Spleen (tissue), 7 donors: ENCODE measurements at regions not wholly inside any gene's neighbourhood (a gene's known extent, or its start where the extent isn't known, plus 50 kb on each side); places are given as distances from the start of the nearest gene placed in this dataset.
"Not testable (repeated sequence)": the region's sequence is repeated elsewhere in the genome, so short reads cannot be mapped to it uniquely, and the experiment has no call there.

ENCODE experiments used
- CTCF ChIP-seq, 11 experiments: fragments of 200-600 bp in 7 of 11; fragments of 450-650 bp in 4 of 11; sonication (generic) in 4 of 11; IDR thresholded peaks in 8 of 11; conservative IDR thresholded peaks in 3 of 11; 1 replicate in 7 of 11; 2 replicates in 4 of 11; pipeline versions ENCODE4 v1.4.0 to v1.8.0; 2016 to 2021; ENCODE audit warnings: antibody characterized with exemption in 11 of 11, inconsistent platforms in 4 of 11, mild to moderate bottlenecking in 1 of 11
- POLR2A ChIP-seq, 3 donors: fragments of 450-650 bp; IDR thresholded peaks; one replicate each; pipeline ENCODE4 v1.5.1; 2017; ENCODE audit warnings: antibody characterized with exemption in 3 of 3, mild to moderate bottlenecking in 1 of 3
- POLR2AphosphoS5 ChIP-seq, 3 donors: sonication (generic); formaldehyde crosslinking; IDR thresholded peaks; one replicate each; pipeline ENCODE4 v1.5.1; 2017; ENCODE audit warnings: antibody characterized with exemption in 3 of 3
- donor health status: DM: no; HTN: no; CAD: no; lungs with moderate emphysema.
- donor health status: DM: no; HTN: no; CAD: no.
- donor health status: DM: no; HTN: no; CAD: no.

DNA sequence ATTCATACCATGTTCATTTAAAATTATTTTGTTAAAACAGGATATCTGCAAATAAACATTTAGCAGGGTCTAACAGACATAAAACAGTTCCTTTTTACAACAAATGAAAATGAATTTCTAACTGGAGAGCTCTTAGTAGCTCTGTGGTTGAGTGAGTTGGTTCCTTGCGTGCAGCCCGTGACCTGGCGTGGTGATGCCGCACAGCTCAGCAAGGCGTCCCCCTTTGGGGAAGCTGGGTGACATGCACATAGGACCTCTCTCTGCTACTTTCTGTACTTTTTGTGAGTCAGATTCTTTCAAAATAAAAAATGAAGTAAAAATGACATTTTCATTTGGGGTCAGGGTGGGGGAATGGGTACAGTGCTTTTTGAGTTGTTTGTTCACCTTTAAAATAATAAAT is 75.9 kb downstream of the NPIPB11 start:
- TF ChIP-seq CTCF (IDR thresholded peaks at IDR 0.05 in 8 of 11, conservative IDR thresholded peaks at IDR 0.05 in 3 of 11); POLR2A (IDR thresholded peaks at IDR 0.05); POLR2AphosphoS5 (IDR thresholded peaks at IDR 0.05): not testable (repeated sequence)
